ENCODE measurements at regions not wholly inside any gene's neighbourhood (a gene's known extent, or its start where the extent isn't known, plus 50 kb on each side); places are given as distances from the start of the nearest gene placed in this dataset.

DNA sequence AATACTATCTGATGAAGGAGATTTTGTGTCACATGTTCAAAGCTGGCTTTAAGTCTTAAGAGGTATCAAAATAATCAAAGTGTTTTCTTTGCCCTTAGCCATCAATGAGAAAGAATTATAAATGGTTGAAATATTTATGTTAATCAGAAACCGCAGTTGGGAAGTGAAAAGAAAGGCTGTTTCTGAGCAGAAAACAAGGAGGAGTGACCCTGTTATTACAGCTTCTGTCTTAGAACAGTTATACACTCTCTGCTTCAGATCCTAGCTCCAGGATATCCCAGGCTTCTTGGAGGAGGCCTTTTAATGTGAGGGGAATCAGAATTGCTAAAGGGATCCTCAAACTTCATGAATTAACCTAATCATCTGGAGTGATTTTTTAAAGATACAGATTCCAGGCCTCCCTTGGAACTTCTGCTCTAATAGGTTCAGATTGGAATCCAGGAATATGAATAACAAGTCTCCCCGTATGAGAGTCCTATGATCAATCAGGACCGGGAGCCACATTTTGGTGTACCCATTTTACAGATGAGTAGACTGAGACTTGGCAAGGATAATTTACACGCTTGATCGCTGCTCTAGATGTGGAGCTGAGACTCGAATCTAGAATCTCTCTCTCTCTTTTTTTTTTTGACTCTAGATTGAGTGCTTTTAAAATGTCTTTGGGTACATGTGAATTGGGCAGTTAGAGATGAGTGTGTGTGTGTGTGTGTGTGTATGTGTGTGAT, 50.8 kb upstream of the JAG1 start:
- no peak for DNase-seq

DNA sequence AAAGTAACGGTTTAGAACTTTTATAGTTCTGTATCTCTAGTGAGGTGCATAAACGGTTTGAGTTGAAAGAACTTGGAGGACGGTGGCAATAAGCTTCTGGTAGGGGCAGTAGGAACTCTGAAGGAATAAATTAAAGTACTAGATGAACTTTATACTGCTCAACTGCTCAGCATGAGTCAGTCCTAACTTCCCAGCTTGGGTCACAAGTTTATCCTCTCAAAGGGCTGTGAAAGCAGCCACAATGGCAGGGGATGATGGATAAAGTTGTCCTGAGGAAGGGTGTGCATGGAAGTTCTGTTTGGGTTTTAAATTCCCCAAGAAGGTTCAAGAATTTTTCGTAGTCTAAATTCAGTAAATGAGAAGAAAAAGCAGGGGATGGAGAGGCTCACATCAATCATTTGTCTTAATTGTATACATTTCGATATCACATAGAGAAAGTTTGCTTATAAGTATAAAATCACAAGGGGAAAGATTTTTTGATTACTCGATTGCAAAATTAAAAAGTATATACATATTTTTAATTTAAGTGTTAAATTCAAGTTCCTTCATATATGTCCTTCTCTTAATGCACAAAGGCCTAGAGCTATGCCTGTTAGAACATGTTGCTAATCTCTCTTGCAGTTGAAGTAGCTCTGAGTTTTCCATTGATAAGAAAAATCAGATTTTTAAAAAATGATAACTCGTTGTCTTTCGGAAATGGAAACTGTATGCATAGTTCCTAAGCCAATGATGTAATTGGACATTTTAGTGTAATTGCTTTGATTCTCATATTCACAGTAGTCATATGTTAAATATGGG, 55.3 kb upstream of the JAG1 start:
- no peak for DNase-seq

- DNase-seq = no peak
Observed at GRCh38 chr20:10729785-10730184, 56.0 kb upstream of the JAG1 start.

- no peak for DNase-seq
Observed at GRCh38 chr20:10730629-10731183, 56.9 kb upstream of the JAG1 start.

GRCh38 chr20:10731190-10731965, 57.6 kb upstream of the JAG1 start:
- DNase-seq = peak; percentile 1

DNA sequence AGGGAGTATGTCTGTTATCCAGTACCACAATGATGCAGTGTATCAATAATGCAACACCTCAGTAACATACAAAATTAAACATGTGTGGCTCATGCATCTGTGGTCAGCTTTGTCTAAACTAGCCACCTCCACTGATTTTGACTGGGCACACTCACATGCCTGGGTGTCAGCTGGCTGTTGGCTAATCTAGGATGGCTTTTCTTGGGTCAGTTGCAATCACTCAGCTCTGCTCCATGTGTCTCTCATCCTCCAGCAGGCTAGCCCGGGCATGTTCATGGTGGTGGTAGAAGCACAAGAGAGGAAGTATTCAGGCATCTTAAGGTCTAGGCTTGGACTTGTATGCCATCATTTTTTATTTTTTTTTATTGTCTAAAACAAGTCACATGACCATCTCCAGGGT, 59.3 kb upstream of the JAG1 start:
- DNase-seq = no peak

DNA sequence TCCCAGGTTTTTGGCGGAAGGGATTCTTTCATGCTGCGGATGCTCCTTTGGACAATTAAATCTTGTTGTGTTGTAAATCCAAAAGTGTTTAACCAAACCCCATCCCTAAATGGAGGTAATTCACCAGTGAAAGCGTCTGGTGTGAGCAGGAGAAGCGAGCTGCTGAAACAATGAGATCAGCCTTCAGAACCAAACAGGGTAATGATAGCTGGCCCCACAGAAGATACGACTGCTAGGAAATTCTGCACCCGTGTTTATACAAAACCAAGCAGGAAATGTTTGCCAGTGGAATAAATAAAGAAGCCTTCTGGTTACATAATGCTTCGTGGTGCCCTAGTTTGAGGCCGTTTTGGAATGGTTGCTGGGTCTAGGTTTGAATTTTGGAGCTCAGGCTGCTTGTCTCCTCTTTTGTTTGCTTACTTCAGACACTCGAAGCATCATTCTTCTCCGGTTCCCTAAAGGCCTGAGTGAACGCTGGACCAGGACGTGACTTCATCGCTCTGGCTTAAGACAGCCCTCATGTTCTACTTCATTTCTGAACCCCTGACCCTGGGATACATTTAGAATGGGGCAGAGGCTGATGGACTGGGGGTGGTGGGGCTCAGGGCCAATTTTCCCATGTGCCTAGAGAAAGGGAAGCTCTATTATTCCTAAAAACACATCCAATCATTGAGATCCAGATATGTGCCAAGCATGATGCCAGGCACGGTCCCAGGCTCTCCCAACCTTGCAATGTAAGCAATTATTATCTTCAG, 61.6 kb upstream of the JAG1 start:
- DNase-seq = no peak

DNA sequence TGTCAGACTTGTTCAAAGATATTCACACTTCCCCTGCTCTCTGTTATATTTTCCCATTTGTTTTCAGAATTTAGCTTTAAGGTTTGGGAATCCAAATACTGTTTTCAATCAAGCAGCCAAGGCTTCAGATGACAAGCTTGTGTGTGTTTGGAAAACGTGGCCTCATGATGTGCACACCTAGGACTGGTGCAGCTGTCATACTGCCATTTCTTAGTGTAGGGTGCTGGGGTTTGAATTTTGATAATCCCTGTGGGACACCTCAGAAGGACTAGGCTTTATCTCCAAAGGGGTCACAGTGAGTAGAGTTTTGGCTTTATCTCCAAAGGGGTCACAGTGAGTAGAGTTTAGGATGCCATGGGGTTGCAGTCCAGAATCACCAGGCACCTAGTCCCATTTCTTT, 65.3 kb upstream of the JAG1 start:
- DNase-seq = no peak

DNA sequence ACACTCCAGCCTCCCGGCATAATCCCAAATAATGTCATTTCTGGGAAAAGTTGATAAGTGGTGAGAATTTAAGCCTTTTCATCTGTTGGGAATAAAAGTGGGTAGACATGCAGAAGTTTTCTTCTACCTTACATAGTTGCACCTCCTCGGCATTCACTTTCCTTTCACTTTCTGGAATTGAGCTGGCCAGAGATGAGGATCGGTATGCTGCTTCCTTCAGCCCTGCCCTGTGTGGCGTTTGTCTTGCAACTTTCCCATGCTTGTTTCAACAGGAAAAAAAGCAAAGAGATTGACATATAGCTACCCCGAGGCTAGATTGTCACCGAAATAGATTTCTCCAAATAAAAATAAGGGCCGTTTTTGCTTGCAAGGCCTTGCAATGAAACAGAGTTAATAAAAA, 65.8 kb upstream of the JAG1 start:
- DNase-seq = no peak

DNA sequence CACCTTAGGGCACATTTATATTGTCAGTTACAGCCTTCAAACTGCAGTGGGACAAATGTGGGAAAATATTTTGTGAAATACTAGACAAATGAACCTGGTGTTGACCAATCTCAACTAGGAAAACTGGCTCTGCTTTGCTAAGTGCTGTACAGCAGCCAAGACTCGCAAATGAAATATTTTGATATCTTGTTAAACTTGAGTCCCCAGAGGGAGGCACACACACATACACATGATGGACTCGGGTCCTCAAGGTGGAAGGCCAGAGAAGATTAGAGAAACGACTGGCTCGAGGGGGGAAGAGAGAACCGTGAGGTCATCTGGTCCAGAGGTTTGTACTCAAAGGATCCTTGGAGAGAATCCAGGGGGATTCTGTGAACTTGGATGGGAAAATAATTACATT, 67.3 kb upstream of the JAG1 start:
- DNase-seq = no peak

- no peak for DNase-seq
Observed at GRCh38 chr20:10745790-10746189, 72.0 kb upstream of the JAG1 start.

DNA sequence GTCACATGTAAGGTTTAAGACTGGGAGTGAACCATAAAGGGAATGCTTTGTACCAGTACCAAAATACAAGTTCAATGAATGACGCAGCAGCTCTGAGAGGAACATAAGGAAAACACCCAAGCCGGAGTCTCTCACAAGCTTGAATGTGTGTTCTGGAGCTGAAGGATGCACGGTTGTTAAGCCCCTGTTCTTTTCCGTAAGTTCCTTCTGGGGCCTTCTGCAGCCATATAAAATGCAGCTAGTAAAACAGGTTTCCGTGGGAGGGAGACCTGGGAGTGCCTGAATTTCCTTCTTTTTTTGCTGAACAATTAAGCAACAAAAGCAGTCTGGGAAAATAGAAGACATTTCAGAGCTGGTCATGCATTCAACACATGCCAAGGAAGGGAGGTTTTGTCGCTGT, 73.2 kb upstream of the JAG1 start:
- DNase-seq = no peak

DNA sequence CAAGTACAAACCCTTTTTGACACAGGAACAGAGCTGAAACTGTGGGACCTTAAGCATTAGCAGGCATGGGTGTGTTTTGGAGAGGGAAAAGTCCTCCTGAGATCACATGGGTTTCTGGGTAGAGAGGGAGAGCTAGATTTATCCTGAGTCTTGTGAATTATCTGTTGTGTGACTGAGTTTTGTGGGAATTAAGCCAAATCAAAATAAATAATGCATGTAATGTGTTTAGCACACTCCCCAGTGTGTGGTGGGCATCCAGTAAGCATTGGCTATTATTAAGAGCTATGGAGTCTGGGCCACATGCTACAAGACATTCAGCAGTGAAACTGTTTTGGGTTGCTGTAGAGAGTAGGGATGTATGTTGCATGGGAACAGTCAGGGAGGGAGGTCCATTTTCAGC, 75.3 kb upstream of the JAG1 start:
- DNase-seq = no peak

DNA sequence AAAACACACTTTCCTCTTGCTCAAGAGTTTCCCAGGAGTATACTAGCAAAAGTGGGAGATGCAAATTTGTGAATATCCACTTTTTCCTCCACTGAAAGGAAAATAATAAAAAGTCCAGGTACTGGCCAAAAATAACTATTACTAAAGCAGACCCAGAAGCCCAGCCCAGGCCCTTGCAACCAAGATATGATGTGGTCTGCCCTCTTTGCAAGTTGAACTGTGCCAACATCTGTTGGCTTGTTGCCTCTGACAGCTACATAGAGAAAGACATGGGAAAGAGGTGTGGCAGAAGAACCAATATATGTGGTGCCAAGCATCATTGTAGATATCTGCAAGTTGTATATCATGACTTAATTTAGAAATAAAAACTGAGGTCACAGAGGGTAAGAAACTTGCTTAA, 78.4 kb upstream of the JAG1 start:
- no peak for DNase-seq

GRCh38 chr20:10754824-10755223, 81.0 kb upstream of the JAG1 start:
- DNase-seq = no peak

DNA sequence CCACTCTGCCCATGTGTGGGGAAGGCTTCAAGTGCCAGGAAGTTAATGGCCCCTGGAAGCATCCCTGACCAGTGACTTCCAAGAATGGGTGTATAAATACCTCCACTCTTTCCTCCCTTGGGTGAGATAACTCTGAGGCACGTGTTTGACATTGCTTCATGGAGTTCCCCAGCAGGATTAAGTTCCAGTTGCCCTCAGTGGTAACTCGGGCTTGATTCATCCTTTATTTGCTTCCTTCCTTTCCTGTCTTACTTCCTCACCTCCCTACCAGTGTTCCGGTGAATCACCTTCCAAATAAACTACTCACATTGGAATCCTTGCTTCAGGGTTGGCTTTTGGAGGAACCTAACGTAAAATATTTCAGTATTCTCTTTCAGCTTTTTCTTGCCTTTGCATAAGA, 84.6 kb upstream of the JAG1 start:
- peak; percentile 2 for DNase-seq

DNA sequence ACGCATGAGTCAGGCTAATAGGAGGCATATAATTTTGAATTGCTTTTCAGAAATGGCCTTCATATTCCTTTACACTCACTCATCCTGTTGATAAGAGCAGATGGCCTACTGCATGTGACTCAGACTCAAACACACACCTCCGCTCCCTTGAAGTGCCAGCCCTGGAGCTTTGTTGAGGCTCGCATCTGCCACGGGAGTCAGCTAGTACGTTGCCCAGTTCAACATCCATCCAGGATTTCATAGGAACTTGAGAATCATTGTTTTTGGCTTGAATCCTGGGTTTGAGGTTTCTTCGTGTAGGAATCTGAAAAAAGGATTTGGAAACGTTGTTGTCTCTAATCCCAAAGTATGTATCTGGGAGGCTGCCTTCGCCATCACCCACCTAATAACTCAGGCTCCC, 87.4 kb upstream of the JAG1 start:
- peak; percentile 3 for DNase-seq

GRCh38 chr20:10761786-10762185, 88.0 kb upstream of the JAG1 start:
- DNase-seq = no peak

DNA sequence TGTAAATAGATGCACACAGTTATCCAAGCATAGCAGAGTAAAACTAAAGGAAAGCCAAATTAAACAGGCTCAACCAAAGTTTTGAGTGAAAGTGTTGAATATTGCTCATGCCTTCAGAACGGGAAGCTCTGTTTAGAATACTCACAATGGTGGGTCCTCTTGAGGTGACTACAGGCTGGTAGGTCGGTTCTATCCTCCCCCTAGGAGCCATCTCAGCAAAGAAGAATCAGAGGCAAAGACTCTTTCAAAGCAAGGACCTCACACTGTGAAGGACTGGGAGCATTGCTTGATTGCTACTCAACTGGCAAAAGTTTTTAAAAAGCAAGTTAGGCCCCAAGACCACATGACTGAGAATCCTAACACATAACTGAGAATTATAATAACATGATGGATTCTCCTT, 88.4 kb upstream of the JAG1 start:
- no peak for DNase-seq

- no peak for DNase-seq
Observed at GRCh38 chr20:10763112-10763511, 89.3 kb upstream of the JAG1 start.

GRCh38 chr20:10769700-10770099, 95.9 kb upstream of the JAG1 start:
- DNase-seq = no peak

DNA sequence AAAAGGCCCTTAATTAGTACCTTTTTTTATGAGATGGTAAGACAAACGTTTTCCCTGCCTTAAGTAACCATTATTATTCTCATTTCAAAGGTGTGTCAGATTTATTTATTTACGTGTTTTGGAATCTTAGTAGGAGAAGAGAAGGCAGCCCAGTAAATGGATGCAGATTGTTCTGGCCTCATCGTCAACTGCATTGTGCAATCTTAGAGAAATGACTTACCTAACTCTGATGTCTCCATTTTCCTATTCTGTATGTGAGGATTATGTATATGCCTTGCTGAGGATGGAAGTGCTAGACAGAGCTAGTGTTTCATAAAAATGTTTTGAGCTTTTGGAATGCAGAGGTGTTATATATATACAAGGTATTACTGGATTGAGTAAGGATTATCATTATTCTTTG, 97.0 kb upstream of the JAG1 start:
- no peak for DNase-seq

All from NCI-H226 (cell line).